ENCODE measurements at regions not wholly inside any gene's neighbourhood (a gene's known extent, or its start where the extent isn't known, plus 50 kb on each side); places are given as distances from the start of the nearest gene placed in this dataset.
A peak's percentile ranks its signal among the peaks of the same experiment; 100 is the strongest.
"Not testable (repeated sequence)": the region's sequence is repeated elsewhere in the genome, so short reads cannot be mapped to it uniquely, and the experiment has no call there.

DNA sequence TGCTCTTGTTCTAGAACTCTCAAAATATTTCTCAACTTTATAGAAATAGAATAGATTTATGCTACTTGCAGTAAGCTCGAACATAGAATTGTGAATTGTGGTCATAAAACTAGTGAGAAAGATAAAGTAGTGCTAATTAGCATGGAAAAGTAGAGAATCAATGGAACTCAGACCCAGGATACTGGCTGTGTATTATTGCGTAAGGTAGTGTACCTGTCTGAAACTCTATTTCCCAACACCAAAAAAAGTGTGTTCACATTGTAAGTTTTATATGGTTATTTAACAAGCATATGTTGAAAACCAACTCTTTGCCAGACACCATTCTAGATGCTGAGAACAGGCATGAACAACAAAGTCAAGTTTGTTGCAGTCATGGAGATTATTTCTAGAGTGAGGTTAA, 720.5 kb upstream of the ATXN7L3B start:
- H3K4me1 ChIP-seq (ENCODE audit: low read depth), result no peaks in the 10 kb centered on the region
- H3K27me3 ChIP-seq, result no peaks in the 10 kb centered on the region
- no peaks in the 10 kb centered on the region for H3K36me3 ChIP-seq
- H3K27ac ChIP-seq, result no peak overlapping the region
- no peaks in the 10 kb centered on the region for H3K9me3 ChIP-seq (ENCODE audit: low read depth)
- TF ChIP-seq CTCF (IDR thresholded peaks at IDR 0.05; ENCODE audit: low read depth, low read length), result no peak
- no peak for DNase-seq (ENCODE audit: low read depth in 1 of 2, low spot score in 1 of 2)
- H3K4me3 ChIP-seq, result no peak overlapping the region

GRCh38 chr12:73833746-73834145, 703.9 kb upstream of the ATXN7L3B start:
- H3K36me3 ChIP-seq, result no peaks in the 10 kb centered on the region
- no peak for DNase-seq (ENCODE audit: low read depth in 1 of 2, low spot score in 1 of 2)
- no peaks in the 10 kb centered on the region for H3K27me3 ChIP-seq
- no peaks in the 10 kb centered on the region for H3K9me3 ChIP-seq (ENCODE audit: low read depth)
- TF ChIP-seq CTCF (IDR thresholded peaks at IDR 0.05; ENCODE audit: low read depth, low read length), result no peak
- no peak overlapping the region for H3K4me3 ChIP-seq
- no peak overlapping the region for H3K27ac ChIP-seq
- H3K4me1 ChIP-seq (ENCODE audit: low read depth), result no peaks in the 10 kb centered on the region

DNA sequence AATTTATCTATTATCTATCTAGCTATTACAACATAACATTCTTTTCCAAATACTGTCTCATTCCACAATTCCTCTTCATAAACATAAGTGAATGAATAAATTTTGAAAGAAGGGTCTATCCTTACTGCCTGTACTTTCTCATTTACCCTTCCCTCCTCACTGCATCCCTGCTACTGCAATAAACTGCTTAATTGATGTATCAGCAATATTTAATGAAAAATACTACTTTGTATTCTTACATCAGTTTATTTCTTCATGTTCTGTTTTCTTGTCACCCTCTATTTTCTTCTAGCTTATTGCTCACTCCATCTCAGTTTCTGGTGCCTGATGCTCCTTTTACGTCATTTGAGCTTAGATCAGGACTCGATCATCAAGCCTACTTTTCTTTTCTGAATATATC, 695.7 kb upstream of the ATXN7L3B start:
- no peaks in the 10 kb centered on the region for H3K4me1 ChIP-seq (ENCODE audit: low read depth)
- no peaks in the 10 kb centered on the region for H3K36me3 ChIP-seq
- no peak for TF ChIP-seq CTCF (IDR thresholded peaks at IDR 0.05; ENCODE audit: low read depth, low read length)
- H3K4me3 ChIP-seq, result no peak overlapping the region
- no peak overlapping the region for H3K27ac ChIP-seq
- H3K27me3 ChIP-seq, result no peaks in the 10 kb centered on the region
- no peaks in the 10 kb centered on the region for H3K9me3 ChIP-seq (ENCODE audit: low read depth)
- no peak for DNase-seq (ENCODE audit: low read depth in 1 of 2, low spot score in 1 of 2)

- no peak overlapping the region for H3K27ac ChIP-seq
- no peaks in the 10 kb centered on the region for H3K9me3 ChIP-seq (ENCODE audit: low read depth)
- no peaks in the 10 kb centered on the region for H3K4me1 ChIP-seq (ENCODE audit: low read depth)
- H3K27me3 ChIP-seq, result no peaks in the 10 kb centered on the region
- H3K36me3 ChIP-seq, result no peaks in the 10 kb centered on the region
- DNase-seq (ENCODE audit: low read depth in 1 of 2, low spot score in 1 of 2), result peak in 1 of 2 donors; percentile 30
- TF ChIP-seq CTCF (IDR thresholded peaks at IDR 0.05; ENCODE audit: low read depth, low read length), result no peak
- H3K4me3 ChIP-seq, result no peak overlapping the region
Measured at GRCh38 chr12:73863546-73863945, 674.1 kb upstream of the ATXN7L3B start.

- H3K9me3 ChIP-seq (ENCODE audit: low read depth), result no peaks in the 10 kb centered on the region
- no peaks in the 10 kb centered on the region for H3K4me1 ChIP-seq (ENCODE audit: low read depth)
- DNase-seq (ENCODE audit: low read depth in 1 of 2, low spot score in 1 of 2), result no peak
- TF ChIP-seq CTCF (IDR thresholded peaks at IDR 0.05; ENCODE audit: low read depth, low read length), result no peak
- no peaks in the 10 kb centered on the region for H3K36me3 ChIP-seq
- no peak overlapping the region for H3K4me3 ChIP-seq
- H3K27me3 ChIP-seq, result no peaks in the 10 kb centered on the region
- H3K27ac ChIP-seq, result no peak overlapping the region
Measured at GRCh38 chr12:73867147-73867546, 670.5 kb upstream of the ATXN7L3B start.

GRCh38 chr12:73877291-73877690, 660.3 kb upstream of the ATXN7L3B start:
- H3K27ac ChIP-seq; H3K36me3 ChIP-seq; H3K9me3 ChIP-seq (ENCODE audit: low read depth); H3K4me1 ChIP-seq (ENCODE audit: low read depth); DNase-seq (ENCODE audit: low read depth in 1 of 2, low spot score in 1 of 2); H3K4me3 ChIP-seq; H3K27me3 ChIP-seq: not testable (repeated sequence)
